Activated CD4-positive, alpha-beta memory T cell treated with anti-CD3 and anti-CD28 coated beads, Interleukin-2, amount 10 ng/mL, durations not matched to agents 7 days and 5 days (primary cell): ENCODE measurements at regions not wholly inside any gene's neighbourhood (a gene's known extent, or its start where the extent isn't known, plus 50 kb on each side); places are given as distances from the start of the nearest gene placed in this dataset.

Source experiments
- CTCF ChIA-PET: fragments of 350-600 bp; sonication (Branson Sonifier 250); formaldehyde crosslinking; loops from one replicate; lab custom pipeline; 2021; ENCODE audit warnings: antibody characterized with exemption, inconsistent platforms; lab: Charles Lee
- POLR2A ChIA-PET: fragments of 350-600 bp; sonication (Branson Sonifier 250); formaldehyde crosslinking; loops from one replicate; lab custom pipeline; 2021; ENCODE audit warnings: antibody characterized with exemption; lab: Charles Lee
- DNase-seq: peaks from one replicate; pipeline ENCODE4 v3.0.0-alpha.2; 2020
- H3K27ac Mint-ChIP-seq: one replicate; pipeline ENCODE4 v1.8.0; 2021; ENCODE audit warnings: mild to moderate bottlenecking, mixed read lengths
- H3K27me3 Mint-ChIP-seq: one replicate; pipeline ENCODE4 v1.8.0; 2021; ENCODE audit warnings: mixed read lengths
- H3K36me3 Mint-ChIP-seq: one replicate; pipeline ENCODE4 v1.8.0; 2021; ENCODE audit warnings: low read depth, mixed read lengths
- H3K4me1 Mint-ChIP-seq: one replicate; pipeline ENCODE4 v1.8.0; 2021; ENCODE audit warnings: mixed read lengths
- H3K4me3 Mint-ChIP-seq: one replicate; pipeline ENCODE4 v1.8.0; 2021; ENCODE audit warnings: mild to moderate bottlenecking, mixed read lengths
- H3K9me3 Mint-ChIP-seq: one replicate; pipeline ENCODE4 v1.8.0; 2021; ENCODE audit warnings: mixed read lengths

DNA sequence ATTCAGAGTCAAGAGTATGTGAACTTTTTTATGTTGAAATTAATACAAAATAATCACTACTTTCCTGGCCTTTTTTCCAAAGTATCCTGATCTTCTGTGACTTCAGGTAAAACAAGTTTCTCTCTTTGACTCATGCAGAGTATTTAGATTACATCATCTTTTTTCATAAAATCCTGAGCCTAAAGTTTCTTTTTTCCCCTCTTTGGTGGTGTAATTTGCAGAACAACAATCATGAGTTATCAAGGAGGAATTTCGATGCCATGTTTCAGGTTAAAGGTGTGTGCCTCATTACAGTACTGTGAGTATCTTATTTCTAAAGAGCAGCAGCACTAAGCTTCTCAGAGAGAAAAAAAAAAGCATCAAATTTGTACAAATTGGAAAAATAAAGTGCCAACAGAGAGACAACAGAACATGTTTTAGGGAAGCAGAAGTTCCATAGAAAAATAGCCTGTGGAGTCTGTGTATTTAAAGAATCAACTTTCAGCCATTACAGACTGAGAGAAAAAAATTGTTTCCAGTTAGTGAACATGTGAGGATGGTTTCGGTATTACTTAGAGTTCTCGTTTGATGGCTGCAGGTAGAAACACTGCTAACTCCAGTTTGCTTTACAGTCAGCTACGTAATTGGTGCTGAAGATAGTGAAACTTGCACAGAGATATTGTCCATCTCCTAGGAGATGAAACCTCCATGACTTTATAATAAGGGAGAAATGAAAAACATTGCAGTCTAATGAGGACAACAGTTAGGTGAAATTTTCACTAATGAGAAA, 78.1 kb upstream of the PCDH9 start:
- Mint-ChIP-seq H3K27ac (no peak overlapping the region), H3K4me3 (no peak overlapping the region)

DNA sequence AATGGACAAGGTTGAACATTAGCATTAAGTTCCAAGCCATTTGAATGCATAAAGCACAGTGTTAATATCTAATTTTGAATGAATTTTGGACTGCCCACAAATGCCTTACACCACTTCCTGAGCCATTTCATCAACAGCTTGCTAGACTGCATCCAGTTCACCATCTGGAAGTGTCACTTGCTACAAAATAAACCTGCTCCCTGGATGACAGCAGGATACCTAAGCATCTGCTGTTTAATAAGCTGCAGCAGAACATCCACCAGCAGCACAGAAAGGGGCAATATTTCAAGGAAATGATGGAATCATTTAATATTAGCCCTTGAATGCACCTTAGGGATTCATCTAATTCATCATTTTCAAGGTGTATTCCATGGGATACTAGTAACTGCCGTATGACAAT, 76.6 kb upstream of the PCDH9 start:
- Mint-ChIP-seq H3K27me3 (no peaks in the 10 kb centered on the region), H3K36me3 (no peaks in the 10 kb centered on the region), H3K9me3 (no peaks in the 10 kb centered on the region), H3K27ac (no peak overlapping the region), H3K4me1 (no peaks in the 10 kb centered on the region), H3K4me3 (no peak overlapping the region)
- DNase-seq: no peak
- ChIA-PET POLR2A (no interaction called here), CTCF (no interaction called here)

More for the DNA sequence above, 78.1 kb upstream of the PCDH9 start:
- H3K36me3 Mint-ChIP-seq: no peaks in the 10 kb centered on the region
- no peaks in the 10 kb centered on the region for H3K9me3 Mint-ChIP-seq
- no peaks in the 10 kb centered on the region for H3K27me3 Mint-ChIP-seq
- ChIA-PET CTCF (no interaction called here), POLR2A (no interaction called here)
- DNase-seq: no peak
- no peaks in the 10 kb centered on the region for H3K4me1 Mint-ChIP-seq

DNA sequence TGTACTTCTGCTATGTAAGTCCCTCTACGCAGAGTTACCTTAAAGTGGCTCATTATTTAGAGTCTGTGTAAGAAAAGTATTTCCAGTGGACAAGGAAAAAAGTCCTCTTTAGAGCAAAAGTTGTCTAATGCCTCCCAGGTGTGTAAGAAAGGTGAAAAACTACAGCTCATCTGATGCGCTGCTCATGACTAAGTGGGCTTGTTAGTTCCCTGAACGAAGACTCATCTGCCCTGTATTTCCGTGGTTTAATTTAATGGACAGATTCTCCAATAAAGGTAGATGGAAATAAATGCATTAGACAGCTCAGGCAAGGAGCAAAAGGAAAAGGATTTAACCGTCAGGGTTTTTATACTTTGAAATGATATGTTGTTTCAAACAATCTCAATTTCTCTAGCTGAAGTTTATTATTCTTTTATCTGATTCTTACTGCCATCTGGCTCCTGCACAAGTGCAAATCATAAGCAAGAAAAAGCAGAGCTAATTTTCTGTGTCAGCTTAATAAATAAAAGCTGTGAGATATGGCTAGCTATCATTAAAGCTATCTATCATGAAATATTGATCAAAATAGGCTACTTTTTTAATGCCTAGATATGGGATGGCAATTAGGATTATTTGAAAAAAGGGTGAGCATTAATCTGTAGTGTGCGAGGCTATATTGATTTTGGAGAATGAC, 73.7 kb upstream of the PCDH9 start:
- POLR2A ChIA-PET: no interaction called here
- CTCF ChIA-PET: no interaction called here

DNA sequence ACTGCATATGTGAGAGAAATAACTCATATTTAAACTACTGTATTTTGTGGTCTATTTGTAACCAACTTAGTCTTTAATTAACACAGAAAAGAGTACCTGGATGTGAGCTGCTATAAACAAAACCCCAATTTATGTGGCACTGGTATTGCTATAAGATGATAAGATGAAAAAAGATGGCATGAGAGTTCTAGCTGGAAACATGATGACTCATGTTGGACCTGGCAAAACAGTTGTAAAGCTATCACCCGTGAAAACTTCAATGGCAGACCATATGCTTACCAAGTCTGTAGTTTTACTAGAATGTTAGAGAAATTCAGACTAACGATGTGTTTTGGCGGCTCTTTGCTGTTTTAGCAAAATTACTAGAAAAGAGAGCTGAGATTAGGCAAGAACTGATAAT, 69.6 kb upstream of the PCDH9 start:
- Mint-ChIP-seq H3K27ac (no peak overlapping the region), H3K27me3 (no peaks in the 10 kb centered on the region), H3K4me1 (no peaks in the 10 kb centered on the region), H3K36me3 (no peaks in the 10 kb centered on the region), H3K4me3 (no peak overlapping the region), H3K9me3 (no peaks in the 10 kb centered on the region)
- CTCF ChIA-PET: no interaction called here
- DNase-seq: no peak
- POLR2A ChIA-PET: no interaction called here

More for the DNA sequence above, 73.7 kb upstream of the PCDH9 start:
- no peaks in the 10 kb centered on the region for H3K27me3 Mint-ChIP-seq
- no peaks in the 10 kb centered on the region for H3K9me3 Mint-ChIP-seq
- H3K27ac Mint-ChIP-seq: no peak overlapping the region
- H3K4me1 Mint-ChIP-seq: no peaks in the 10 kb centered on the region
- DNase-seq: no peak
- H3K36me3 Mint-ChIP-seq: no peaks in the 10 kb centered on the region
- H3K4me3 Mint-ChIP-seq: no peak overlapping the region

DNA sequence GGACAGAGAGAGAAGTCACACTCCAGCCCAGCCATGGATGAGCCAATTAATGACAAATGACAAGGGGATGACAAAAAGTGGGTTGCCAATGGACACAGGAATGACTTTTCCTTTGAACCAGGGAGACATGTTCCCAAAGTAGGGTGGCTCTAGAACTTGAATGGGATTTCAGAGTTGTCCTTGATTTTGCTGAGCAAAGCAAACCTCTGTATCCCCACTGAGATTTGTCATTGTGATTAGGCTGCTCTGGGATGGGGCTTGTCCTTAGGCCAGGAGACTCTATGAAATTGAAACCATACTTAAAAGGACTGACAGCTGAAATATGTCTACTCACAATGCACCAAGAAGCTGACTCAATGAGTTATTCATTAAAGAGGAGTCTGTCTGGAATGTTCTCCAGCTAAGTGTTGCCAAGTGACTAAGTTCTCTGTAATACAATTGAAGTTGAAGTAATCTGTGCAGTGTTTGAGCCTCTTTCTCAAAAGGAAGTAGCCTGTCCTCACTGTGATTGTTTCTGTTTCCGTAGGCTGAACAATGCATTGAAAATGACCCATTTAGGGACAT, 69.0 kb upstream of the PCDH9 start:
- Mint-ChIP-seq H3K36me3 (no peaks in the 10 kb centered on the region), H3K4me1 (no peaks in the 10 kb centered on the region), H3K4me3 (no peak overlapping the region), H3K27me3 (no peaks in the 10 kb centered on the region), H3K9me3 (no peaks in the 10 kb centered on the region), H3K27ac (no peak overlapping the region)
- ChIA-PET CTCF (no interaction called here), POLR2A (no interaction called here)
- DNase-seq: no peak

DNA sequence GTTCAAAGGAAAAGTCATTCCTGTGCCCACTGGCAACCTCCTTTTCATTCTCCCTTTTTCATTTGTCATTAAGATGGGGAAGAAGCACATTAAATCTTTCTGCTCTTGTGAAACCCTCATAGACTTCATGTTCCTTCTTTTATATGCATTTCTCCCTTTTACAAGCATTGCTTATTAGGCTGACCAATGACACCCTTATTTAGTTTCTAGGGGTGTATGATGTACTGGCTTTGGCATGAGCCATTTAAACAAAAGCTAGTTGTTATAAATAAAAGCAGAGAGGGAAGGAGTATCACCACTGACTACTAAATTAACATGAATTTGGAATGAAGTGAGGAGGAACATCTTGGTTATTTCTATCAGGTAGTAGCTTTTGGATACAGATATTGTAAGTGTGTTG, 68.2 kb upstream of the PCDH9 start:
- Mint-ChIP-seq H3K27me3 (no peaks in the 10 kb centered on the region), H3K36me3 (no peaks in the 10 kb centered on the region), H3K27ac (no peak overlapping the region), H3K4me1 (no peaks in the 10 kb centered on the region), H3K9me3 (no peaks in the 10 kb centered on the region), H3K4me3 (no peak overlapping the region)
- CTCF ChIA-PET: no interaction called here
- POLR2A ChIA-PET: no interaction called here
- DNase-seq: no peak

DNA sequence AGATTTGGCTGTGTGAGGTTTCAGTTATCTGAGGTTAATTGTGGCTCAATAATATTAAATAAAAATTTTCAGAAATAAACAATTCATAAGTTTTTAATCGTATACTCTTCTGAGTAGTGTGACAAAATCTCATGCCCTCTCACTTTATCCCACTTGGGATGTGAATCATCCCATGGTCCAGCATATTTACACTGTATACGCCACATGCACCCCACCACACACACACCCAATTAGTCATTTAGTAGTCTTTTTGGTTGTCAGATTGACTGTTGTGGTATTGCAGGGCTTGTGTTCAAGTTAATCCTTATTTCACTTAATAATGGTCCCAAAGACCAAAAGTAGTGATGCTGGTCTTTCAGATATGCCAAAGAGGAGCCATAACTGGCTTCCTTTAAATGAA, 66.4 kb upstream of the PCDH9 start:
- Mint-ChIP-seq H3K4me1 (no peaks in the 10 kb centered on the region), H3K9me3 (no peaks in the 10 kb centered on the region), H3K36me3 (no peaks in the 10 kb centered on the region), H3K4me3 (no peak overlapping the region), H3K27me3 (no peaks in the 10 kb centered on the region), H3K27ac (no peak overlapping the region)
- CTCF ChIA-PET: no interaction called here
- POLR2A ChIA-PET: no interaction called here
- DNase-seq: no peak

DNA sequence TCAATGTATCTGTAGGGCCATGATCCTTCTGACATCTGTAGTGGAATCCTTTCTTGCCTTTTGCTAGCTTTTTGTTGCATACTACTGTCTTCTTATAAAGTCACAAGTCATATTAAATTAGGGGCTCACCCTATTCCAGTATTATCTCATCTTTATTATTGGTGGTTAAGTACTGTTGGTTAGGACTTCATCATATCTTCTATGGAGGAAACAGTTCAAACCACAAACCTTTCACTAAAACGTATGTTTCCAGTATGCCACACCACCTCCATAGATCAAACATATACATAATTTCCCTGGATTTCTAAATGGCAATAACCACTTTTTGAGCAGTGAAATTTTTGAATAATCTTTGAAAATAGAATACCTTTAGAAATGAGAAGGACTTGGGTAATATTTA, 62.8 kb upstream of the PCDH9 start:
- DNase-seq: no peak
- no peaks in the 10 kb centered on the region for H3K36me3 Mint-ChIP-seq
- no peaks in the 10 kb centered on the region for H3K4me1 Mint-ChIP-seq
- no peak overlapping the region for H3K27ac Mint-ChIP-seq
- ChIA-PET CTCF (no interaction called here), POLR2A (no interaction called here)
- no peak overlapping the region for H3K4me3 Mint-ChIP-seq
- no peaks in the 10 kb centered on the region for H3K27me3 Mint-ChIP-seq
- no peaks in the 10 kb centered on the region for H3K9me3 Mint-ChIP-seq

DNA sequence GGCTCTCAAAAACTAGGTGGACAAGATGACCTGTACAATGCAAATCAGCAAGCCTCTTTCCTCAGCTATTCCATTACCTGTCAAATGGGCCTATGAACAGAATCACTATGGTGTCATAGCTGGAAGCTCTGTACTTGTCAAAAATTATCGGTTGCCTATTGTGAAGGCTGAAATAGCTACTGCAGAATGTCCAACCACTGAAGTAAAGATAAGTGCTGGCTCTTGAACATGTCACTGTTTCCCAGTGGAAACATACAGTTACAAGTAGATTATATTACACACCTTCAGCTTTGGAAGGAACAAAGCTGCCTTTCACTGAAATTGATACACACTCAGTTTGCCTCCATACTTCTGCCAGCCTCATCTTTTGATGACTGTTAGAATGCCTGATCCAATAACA, 55.5 kb upstream of the PCDH9 start:
- ChIA-PET CTCF (no interaction called here), POLR2A (no interaction called here)
- Mint-ChIP-seq H3K27me3 (no peaks in the 10 kb centered on the region), H3K27ac (no peak overlapping the region), H3K4me1 (no peaks in the 10 kb centered on the region), H3K9me3 (no peaks in the 10 kb centered on the region), H3K36me3 (no peaks in the 10 kb centered on the region), H3K4me3 (no peak overlapping the region)
- no peak for DNase-seq

DNA sequence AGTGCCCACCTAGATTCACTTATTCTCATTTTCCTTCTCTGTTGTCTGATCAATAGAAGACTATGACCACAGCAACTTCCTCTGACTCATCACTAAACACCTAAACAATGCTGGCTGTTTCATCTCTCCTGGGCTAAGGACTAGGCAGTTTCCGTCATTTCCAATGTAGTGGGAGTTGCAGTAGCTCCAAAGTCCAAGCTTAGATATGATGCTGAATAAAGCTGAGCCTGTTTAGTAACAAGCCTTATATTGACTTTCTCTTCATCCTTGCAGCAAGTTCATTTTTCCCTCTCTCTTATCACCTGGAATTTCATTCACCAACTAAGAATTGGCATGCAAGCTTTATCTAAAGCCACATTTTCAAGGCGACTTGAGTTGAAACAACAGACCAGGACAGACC, 53.5 kb upstream of the PCDH9 start:
- ChIA-PET POLR2A (no interaction called here), CTCF (no interaction called here)

DNA sequence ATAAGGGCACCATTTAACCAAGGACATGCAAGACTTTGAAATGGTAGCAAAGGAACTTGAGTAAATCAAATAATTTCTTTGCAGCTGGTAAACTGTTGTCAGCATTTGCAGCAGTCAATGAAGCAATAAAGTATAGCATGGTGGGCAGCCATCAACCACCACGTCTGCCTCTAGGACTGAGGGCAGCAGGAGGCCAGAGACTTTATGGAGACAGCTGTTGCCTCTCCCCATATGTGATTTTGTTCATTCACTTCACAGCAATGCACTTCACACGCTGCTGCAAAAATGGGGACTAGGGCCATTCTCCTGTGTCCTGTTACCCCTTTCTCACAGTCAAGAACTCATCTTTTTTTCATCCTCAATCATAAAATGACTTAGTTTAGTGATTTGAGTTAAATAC, 51.3 kb upstream of the PCDH9 start:
- H3K4me3 Mint-ChIP-seq: no peak overlapping the region
- CTCF ChIA-PET: no interaction called here
- H3K4me1 Mint-ChIP-seq: no peaks in the 10 kb centered on the region
- POLR2A ChIA-PET: no interaction called here
- H3K27ac Mint-ChIP-seq: no peak overlapping the region
- no peaks in the 10 kb centered on the region for H3K36me3 Mint-ChIP-seq
- H3K27me3 Mint-ChIP-seq: no peaks in the 10 kb centered on the region
- DNase-seq: no peak
- H3K9me3 Mint-ChIP-seq: no peaks in the 10 kb centered on the region

More for the DNA sequence above, 53.5 kb upstream of the PCDH9 start:
- Mint-ChIP-seq H3K27me3 (no peaks in the 10 kb centered on the region), H3K4me1 (no peaks in the 10 kb centered on the region), H3K36me3 (no peaks in the 10 kb centered on the region), H3K9me3 (no peaks in the 10 kb centered on the region), H3K27ac (no peak overlapping the region), H3K4me3 (no peak overlapping the region)
- DNase-seq: no peak
